HG03135 (cell line): ENCODE measurements at regions not wholly inside any gene's neighbourhood (a gene's known extent, or its start where the extent isn't known, plus 50 kb on each side); places are given as distances from the start of the nearest gene placed in this dataset.
A peak's percentile ranks its signal among the peaks of the same experiment; 100 is the strongest.
"Not testable (repeated sequence)": the region's sequence is repeated elsewhere in the genome, so short reads cannot be mapped to it uniquely, and the experiment has no call there.

Experiments
- ATAC-seq: cut with Tn5 transposase; IDR thresholded peaks from one replicate; pipeline ENCODE4 v1.9.1; 2021; ENCODE audit warnings: mild to moderate bottlenecking, moderate library complexity; ENCODE audit not compliant: unreplicated experiment

GRCh38 chr14:23829736-23830471, 123.7 kb upstream of the DHRS4 start:
- ATAC-seq = no peak

- ATAC-seq = no peak
Measured at GRCh38 chr14:23831596-23831995, 122.0 kb upstream of the DHRS4 start.

- ATAC-seq = no peak
Measured at GRCh38 chr14:23861666-23862065, 91.9 kb upstream of the DHRS4 start.

- ATAC-seq = no peak
Measured at GRCh38 chr14:23862513-23862912, 91.1 kb upstream of the DHRS4 start.

- ATAC-seq = no peak
Measured at GRCh38 chr14:23863836-23864235, 89.7 kb upstream of the DHRS4 start.

GRCh38 chr14:23864259-23864658, 89.3 kb upstream of the DHRS4 start:
- no peak for ATAC-seq

- no peak for ATAC-seq
Measured at GRCh38 chr14:23864861-23865260, 88.7 kb upstream of the DHRS4 start.

GRCh38 chr14:23865502-23865901, 88.1 kb upstream of the DHRS4 start:
- no peak for ATAC-seq

- no peak for ATAC-seq
Measured at GRCh38 chr14:23866269-23866668, 87.3 kb upstream of the DHRS4 start.

GRCh38 chr14:23869078-23869719, 84.4 kb upstream of the DHRS4 start:
- no peak for ATAC-seq

- ATAC-seq = no peak
Measured at GRCh38 chr14:23876160-23876750, 77.3 kb upstream of the DHRS4 start.

GRCh38 chr14:23877111-23877510, 76.5 kb upstream of the DHRS4 start:
- peak; percentile 35 for ATAC-seq

- ATAC-seq = peak; percentile 59
Measured at GRCh38 chr14:23877538-23878180, 75.9 kb upstream of the DHRS4 start.

- ATAC-seq = no peak
Measured at GRCh38 chr14:23881282-23881681, 72.3 kb upstream of the DHRS4 start.

GRCh38 chr14:23883684-23884540, 69.7 kb upstream of the DHRS4 start:
- ATAC-seq = no peak

GRCh38 chr14:23884541-23884904, 69.0 kb upstream of the DHRS4 start:
- no peak for ATAC-seq

- ATAC-seq = no peak
Measured at GRCh38 chr14:23887536-23887935, 66.0 kb upstream of the DHRS4 start.

GRCh38 chr14:23891717-23892116, 61.9 kb upstream of the DHRS4 start:
- ATAC-seq = not testable (repeated sequence)

GRCh38 chr14:23892289-23892688, 61.3 kb upstream of the DHRS4 start:
- not testable (repeated sequence) for ATAC-seq

- ATAC-seq = no peak
Measured at GRCh38 chr14:23894362-23895052, 59.1 kb upstream of the DHRS4 start.
